C4-2B (cell line): ENCODE measurements at regions not wholly inside any gene's neighbourhood (a gene's known extent, or its start where the extent isn't known, plus 50 kb on each side); places are given as distances from the start of the nearest gene placed in this dataset.

Experiments used
- ZFX ChIP-seq: fragments of 450-650 bp; IDR thresholded peaks from 2 replicates; pipeline ENCODE4 v1.6.1; 2017
- TF ChIP-seq, protein P1 (sequence below): fragments of 450-650 bp; conservative IDR thresholded peaks from 2 replicates; pipeline ENCODE4 v1.5.1; 2017; ENCODE audit warnings: mild to moderate bottlenecking

DNA sequence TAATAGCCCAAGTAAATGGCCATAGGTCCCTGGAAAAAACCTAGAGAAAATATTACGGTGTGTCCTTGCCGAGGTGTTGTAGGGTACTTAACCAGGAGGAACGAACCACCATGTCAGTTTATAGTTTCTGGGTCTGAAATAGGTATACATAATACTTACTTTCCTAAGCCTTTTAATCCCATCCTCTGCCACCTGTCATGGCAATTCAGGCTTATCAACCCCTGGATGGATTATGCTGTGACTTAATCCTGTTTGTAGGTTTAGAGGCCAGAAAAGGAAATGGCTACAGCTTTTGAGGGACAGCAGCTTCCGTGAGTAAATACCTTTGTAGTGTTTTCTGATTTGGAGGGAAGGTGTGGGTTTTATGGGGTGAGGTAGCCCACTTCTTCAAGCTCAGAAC is 89.1 kb upstream of the PTPRD start:
- TF ChIP-seq, protein P1, sequence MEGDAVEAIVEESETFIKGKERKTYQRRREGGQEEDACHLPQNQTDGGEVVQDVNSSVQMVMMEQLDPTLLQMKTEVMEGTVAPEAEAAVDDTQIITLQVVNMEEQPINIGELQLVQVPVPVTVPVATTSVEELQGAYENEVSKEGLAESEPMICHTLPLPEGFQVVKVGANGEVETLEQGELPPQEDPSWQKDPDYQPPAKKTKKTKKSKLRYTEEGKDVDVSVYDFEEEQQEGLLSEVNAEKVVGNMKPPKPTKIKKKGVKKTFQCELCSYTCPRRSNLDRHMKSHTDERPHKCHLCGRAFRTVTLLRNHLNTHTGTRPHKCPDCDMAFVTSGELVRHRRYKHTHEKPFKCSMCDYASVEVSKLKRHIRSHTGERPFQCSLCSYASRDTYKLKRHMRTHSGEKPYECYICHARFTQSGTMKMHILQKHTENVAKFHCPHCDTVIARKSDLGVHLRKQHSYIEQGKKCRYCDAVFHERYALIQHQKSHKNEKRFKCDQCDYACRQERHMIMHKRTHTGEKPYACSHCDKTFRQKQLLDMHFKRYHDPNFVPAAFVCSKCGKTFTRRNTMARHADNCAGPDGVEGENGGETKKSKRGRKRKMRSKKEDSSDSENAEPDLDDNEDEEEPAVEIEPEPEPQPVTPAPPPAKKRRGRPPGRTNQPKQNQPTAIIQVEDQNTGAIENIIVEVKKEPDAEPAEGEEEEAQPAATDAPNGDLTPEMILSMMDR, result no peak
- no peak for TF ChIP-seq ZFX
